Colon (tissue), 2 donors: ENCODE measurements at regions not wholly inside any gene's neighbourhood (a gene's known extent, or its start where the extent isn't known, plus 50 kb on each side); places are given as distances from the start of the nearest gene placed in this dataset.
"Not testable (repeated sequence)": the region's sequence is repeated elsewhere in the genome, so short reads cannot be mapped to it uniquely, and the experiment has no call there.

Experiments used
- FAIRE-seq: peaks from 2 replicates; lab custom pipeline; 2012; peaks lifted over from hg19 to GRCh38; lab: Jason Lieb, UNC
- donor health status: control.
- donor health status: control.

- no peak for FAIRE-seq
These were observed 492.4 kb downstream of the TNS3 start for GRCh38 chr7:47089461-47089860.

GRCh38 chr7:47089068-47089417, 492.9 kb downstream of the TNS3 start:
- no peak for FAIRE-seq

GRCh38 chr7:47088329-47089067, 493.4 kb downstream of the TNS3 start:
- no peak for FAIRE-seq

- FAIRE-seq = no peak
These were observed 494.0 kb downstream of the TNS3 start for GRCh38 chr7:47087866-47088265.

- FAIRE-seq = no peak
These were observed 496.2 kb downstream of the TNS3 start for GRCh38 chr7:47085491-47086275.

GRCh38 chr7:47083476-47084250, 498.2 kb downstream of the TNS3 start:
- FAIRE-seq = no peak

- no peak for FAIRE-seq
These were observed 501.1 kb downstream of the TNS3 start for GRCh38 chr7:47080816-47081215.

GRCh38 chr7:47078241-47078640, 503.7 kb downstream of the TNS3 start:
- FAIRE-seq = no peak

GRCh38 chr7:47074702-47075153, 507.2 kb downstream of the TNS3 start:
- no peak for FAIRE-seq

GRCh38 chr7:47073284-47073683, 508.6 kb downstream of the TNS3 start:
- FAIRE-seq = no peak

- FAIRE-seq = no peak
These were observed 510.0 kb downstream of the TNS3 start for GRCh38 chr7:47071866-47072265.

- FAIRE-seq = no peak
These were observed 512.4 kb downstream of the TNS3 start for GRCh38 chr7:47069385-47070076.

GRCh38 chr7:47066976-47067614, 514.8 kb downstream of the TNS3 start:
- no peak for FAIRE-seq

- no peak for FAIRE-seq
These were observed 525.2 kb downstream of the TNS3 start for GRCh38 chr7:47056731-47057130.

GRCh38 chr7:47052541-47053208, 529.2 kb downstream of the TNS3 start:
- not testable (repeated sequence) for FAIRE-seq

GRCh38 chr7:47049234-47049774, 532.6 kb downstream of the TNS3 start:
- no peak for FAIRE-seq

- FAIRE-seq = no peak
These were observed 534.5 kb downstream of the TNS3 start for GRCh38 chr7:47047384-47047783.

GRCh38 chr7:47046949-47047348, 535.0 kb downstream of the TNS3 start:
- FAIRE-seq = no peak

GRCh38 chr7:47045207-47046051, 536.5 kb downstream of the TNS3 start:
- no peak for FAIRE-seq

- FAIRE-seq = no peak
These were observed 537.3 kb downstream of the TNS3 start for GRCh38 chr7:47044625-47045024.
